ENCODE measurements at regions not wholly inside any gene's neighbourhood (a gene's known extent, or its start where the extent isn't known, plus 50 kb on each side); places are given as distances from the start of the nearest gene placed in this dataset.

DNA sequence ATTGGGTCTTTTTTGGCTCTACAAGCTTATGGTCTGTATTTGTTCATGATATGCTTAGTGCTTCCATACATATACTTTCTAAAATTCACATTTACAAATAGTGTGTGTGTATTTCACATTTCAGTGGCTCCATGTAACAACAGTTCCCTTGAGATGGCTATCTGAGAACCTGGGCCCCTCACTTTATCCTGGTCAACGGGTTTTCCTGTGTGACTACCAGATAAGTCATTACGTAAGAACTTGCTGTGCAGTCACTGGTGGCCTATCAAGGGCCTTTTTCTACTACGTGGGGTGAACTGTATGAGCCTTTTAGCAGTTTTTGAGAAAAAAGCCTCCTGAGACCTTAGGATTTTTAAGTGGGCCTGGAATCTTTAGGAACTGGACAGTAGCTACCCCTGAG lies 454.1 kb downstream of the PCNX1 start:
- ATAC-seq (no peak), DNase-seq (no peak)
- Mint-ChIP-seq H3K4me3 (no peak overlapping the region), H3K9me3 (peaks cover 12 to 32% of the 10 kb centered on the region in 2 donors), H3K27ac (no peak overlapping the region), H3K4me1 (peaks cover 53% of the 10 kb centered on the region), H3K27me3 (no peaks in the 10 kb centered on the region)

GRCh38 chr14:71361874-71362273 lies 454.6 kb downstream of the PCNX1 start:
- Mint-ChIP-seq H3K27ac (no peak overlapping the region), H3K4me3 (no peak overlapping the region)
- DNase-seq, result no peak

DNA sequence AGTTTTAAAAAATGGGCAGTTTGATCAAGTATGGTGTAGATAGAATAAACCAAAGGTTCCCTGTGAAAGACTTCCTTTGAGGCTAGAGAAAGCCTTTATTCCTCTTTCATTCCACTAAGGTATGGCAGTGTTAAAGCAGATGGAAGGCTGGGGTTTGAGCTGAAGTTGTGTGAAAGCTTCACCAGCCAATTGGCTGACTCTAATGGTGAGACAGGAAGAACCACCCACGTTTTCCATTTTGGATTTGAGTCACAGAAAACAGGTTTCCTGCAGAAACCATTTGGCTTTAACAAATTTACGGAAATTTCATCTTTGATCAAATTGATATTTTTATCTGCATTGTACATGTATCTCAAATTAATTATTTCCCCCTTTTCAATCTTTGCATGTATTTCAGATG lies 455.0 kb downstream of the PCNX1 start:
- Mint-ChIP-seq H3K4me3 (peak overlapping the region in 1 of 2 donors; percentile 36), H3K4me1 (peaks cover 53% of the 10 kb centered on the region), H3K27ac (no peak overlapping the region), H3K9me3 (peaks cover 12 to 32% of the 10 kb centered on the region in 2 donors), H3K27me3 (no peaks in the 10 kb centered on the region)
- no peak for DNase-seq
- ATAC-seq, result no peak

More at GRCh38 chr14:71361874-71362273, 454.6 kb downstream of the PCNX1 start:
- peaks cover 53% of the 10 kb centered on the region for H3K4me1 Mint-ChIP-seq
- H3K27me3 Mint-ChIP-seq, result no peaks in the 10 kb centered on the region
- no peak for ATAC-seq
- peaks cover 12 to 32% of the 10 kb centered on the region in 2 donors for H3K9me3 Mint-ChIP-seq

DNA sequence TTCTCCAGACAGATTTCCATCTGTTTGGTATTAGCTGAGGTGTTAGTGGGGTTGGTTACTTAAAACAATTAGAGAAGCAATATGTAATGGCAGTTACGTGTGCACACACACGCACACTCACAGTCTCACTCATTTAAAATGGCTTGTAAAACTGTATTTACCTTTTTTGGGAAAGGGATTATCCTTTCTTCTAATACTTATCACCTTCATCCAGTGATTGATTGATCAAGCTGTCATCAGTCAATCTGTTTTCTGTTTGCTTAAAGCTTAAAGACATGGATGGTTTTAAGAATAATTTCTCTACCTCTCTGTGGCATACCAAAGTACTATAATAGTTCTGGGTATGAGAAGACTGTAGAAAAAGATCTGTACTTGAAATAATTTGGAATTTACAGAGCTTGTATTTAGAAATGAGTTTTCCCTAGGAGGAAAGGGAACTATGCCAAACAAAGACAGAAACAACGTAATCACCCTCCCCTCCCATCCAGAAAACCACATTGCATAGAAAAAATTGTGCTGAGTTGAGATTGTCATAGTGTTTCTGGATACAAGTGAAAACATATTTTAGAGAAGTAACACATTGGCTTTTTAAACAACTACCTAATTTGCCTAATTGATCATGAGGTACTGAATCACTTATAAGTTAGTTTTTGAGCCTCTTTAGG lies 455.8 kb downstream of the PCNX1 start:
- H3K9me3 Mint-ChIP-seq, result peaks cover 12 to 31% of the 10 kb centered on the region in 2 donors
- no peaks in the 10 kb centered on the region for H3K27me3 Mint-ChIP-seq
- H3K4me1 Mint-ChIP-seq, result peaks cover 51% of the 10 kb centered on the region
- ATAC-seq, result no peak
- no peak for DNase-seq
- H3K4me3 Mint-ChIP-seq, result no peak overlapping the region
- H3K27ac Mint-ChIP-seq, result no peak overlapping the region

DNA sequence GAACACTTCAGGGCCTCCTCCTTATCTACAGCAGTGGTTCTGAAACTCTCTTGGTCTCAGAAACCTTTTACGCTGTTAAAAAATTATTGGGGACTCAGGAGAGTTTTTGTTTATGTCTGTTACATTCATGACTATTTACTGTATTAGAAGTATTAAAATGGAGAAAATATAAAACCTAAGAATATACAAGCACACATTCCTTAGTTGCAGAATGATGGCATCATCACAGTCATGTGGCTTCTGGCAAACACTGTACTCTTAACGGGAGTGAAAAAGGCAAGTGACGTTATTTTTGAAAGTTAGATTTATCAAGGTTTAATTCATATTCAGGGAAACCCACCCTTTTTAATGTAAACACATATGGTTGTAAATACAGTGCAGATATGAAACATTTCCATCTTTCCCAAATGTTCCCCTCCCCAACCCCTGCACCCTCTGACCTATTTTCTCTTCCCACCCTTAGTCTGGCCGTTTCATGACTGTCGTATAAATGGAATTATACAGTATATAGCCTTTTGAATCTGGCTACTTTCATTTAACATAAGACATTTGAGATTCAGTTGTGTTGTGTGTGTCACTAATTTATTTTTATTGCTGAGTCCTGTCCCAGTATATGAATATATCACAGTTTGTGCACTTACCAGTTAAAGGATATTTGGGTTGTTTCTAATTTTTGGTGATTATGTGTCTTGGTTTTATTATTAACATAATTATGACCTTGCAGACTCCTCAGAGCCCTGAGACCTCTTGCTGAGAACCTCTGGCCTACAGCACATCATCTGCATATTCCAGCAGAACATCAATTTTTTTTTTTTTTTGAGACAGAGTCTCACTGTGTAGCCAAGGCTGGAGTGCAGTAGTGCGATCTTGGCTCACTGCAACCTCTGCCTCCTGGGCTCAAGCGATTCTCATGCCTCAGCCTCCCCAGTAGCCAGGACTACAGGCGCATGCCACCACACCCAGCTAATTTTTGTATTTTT lies 457.0 kb downstream of the PCNX1 start:
- no peaks in the 10 kb centered on the region for H3K27me3 Mint-ChIP-seq
- DNase-seq (no peak), ATAC-seq (no peak)
- no peak overlapping the region for H3K27ac Mint-ChIP-seq
- H3K9me3 Mint-ChIP-seq, result peaks cover 1 to 19% of the 10 kb centered on the region in 2 donors
- no peak overlapping the region for H3K4me3 Mint-ChIP-seq
- H3K4me1 Mint-ChIP-seq, result peaks cover 39% of the 10 kb centered on the region

DNA sequence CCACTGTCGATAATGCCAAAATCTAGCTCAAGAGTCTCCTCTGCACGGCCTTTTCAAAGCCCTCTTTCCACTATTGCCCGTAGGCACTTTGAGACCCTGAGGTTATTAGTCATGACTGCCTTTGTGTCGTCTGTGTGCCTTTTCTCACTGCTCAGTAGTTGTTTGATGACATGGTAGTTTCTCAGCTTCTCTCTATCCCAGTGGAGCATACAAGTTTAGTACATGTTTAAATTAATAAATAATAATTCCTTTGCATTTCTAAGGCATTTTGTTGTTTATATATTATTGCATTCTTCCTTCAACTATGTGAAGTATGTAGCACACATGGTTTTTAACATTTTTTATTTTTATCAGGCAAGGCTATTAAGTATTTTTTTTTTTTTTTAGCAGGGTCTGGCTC lies 458.1 kb downstream of the PCNX1 start:
- DNase-seq (no peak), ATAC-seq (no peak)
- Mint-ChIP-seq H3K27me3 (no peaks in the 10 kb centered on the region), H3K4me1 (peaks cover 37% of the 10 kb centered on the region), H3K4me3 (no peak overlapping the region), H3K9me3 (peaks cover 0 to 10% of the 10 kb centered on the region in 2 donors), H3K27ac (peak overlapping the region in 1 of 2 donors; percentile 21)

DNA sequence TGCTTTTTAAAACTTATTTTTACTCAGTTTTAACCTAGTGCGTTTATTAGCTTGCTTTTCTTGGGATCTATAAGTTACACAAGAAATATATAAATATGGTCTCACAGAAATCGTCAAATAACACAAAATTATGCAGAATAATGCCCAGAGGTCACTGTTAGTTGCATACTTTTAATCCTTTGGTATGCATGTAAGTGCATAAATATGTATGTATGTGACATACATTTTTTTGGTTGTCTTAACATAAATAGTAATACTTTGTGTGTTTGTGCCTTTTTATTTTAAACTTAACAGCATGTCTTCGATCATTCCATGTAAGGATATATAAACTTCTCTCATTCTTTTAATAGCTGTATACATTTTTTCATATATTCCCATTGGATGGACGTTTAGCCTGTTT lies 459.6 kb downstream of the PCNX1 start:
- H3K9me3 Mint-ChIP-seq, result peaks cover 0 to 8% of the 10 kb centered on the region in 2 donors
- DNase-seq (no peak), ATAC-seq (no peak)
- peaks cover 37% of the 10 kb centered on the region for H3K4me1 Mint-ChIP-seq
- no peak overlapping the region for H3K27ac Mint-ChIP-seq
- no peaks in the 10 kb centered on the region for H3K27me3 Mint-ChIP-seq
- H3K4me3 Mint-ChIP-seq, result no peak overlapping the region

GRCh38 chr14:71371711-71372396 lies 464.6 kb downstream of the PCNX1 start:
- Mint-ChIP-seq H3K4me1 (peaks cover 27% of the 10 kb centered on the region), H3K27me3 (no peaks in the 10 kb centered on the region), H3K9me3 (peaks cover 0 to 9% of the 10 kb centered on the region in 2 donors), H3K27ac (no peak overlapping the region), H3K4me3 (peak overlapping the region in 1 of 2 donors; percentile 24)
- DNase-seq (peak in 1 of 2 donors; percentile 16), ATAC-seq (peak; percentile 99)

GRCh38 chr14:71372411-71372838 lies 465.2 kb downstream of the PCNX1 start:
- H3K4me1 Mint-ChIP-seq, result peaks cover 28% of the 10 kb centered on the region
- peaks cover under 1 to 9% of the 10 kb centered on the region in 2 donors for H3K9me3 Mint-ChIP-seq
- H3K27me3 Mint-ChIP-seq, result no peaks in the 10 kb centered on the region
- no peak overlapping the region for H3K27ac Mint-ChIP-seq
- no peak for DNase-seq
- no peak for ATAC-seq
- peak overlapping the region in 1 of 2 donors; percentile 24 for H3K4me3 Mint-ChIP-seq

GRCh38 chr14:71373773-71374172 lies 466.5 kb downstream of the PCNX1 start:
- H3K4me1 Mint-ChIP-seq, result peaks cover 41% of the 10 kb centered on the region
- DNase-seq (no peak), ATAC-seq (no peak)
- H3K27me3 Mint-ChIP-seq, result no peaks in the 10 kb centered on the region
- H3K9me3 Mint-ChIP-seq, result peaks cover 9 to 11% of the 10 kb centered on the region in 2 donors
- no peak overlapping the region for H3K4me3 Mint-ChIP-seq
- H3K27ac Mint-ChIP-seq, result no peak overlapping the region

DNA sequence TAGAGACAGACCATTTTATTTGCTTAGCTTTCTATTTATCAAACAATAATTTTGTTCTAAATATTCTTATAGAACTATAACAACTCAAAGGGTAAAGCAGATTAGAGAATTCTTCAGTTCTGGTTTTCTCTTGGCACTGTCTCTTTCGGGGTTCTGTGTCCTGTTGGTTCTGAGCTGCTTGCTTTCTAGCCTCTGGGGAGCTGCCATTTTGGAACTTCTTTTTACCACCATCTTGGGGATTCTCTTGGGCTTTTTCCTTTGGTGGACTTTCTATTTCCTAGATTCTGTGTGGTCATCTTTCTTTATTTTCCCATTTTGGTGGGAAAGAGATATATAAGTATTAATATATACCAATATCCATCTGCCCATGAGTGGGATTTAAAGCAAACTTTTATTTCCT lies 467.7 kb downstream of the PCNX1 start:
- no peaks in the 10 kb centered on the region for H3K27me3 Mint-ChIP-seq
- DNase-seq (no peak), ATAC-seq (no peak)
- H3K4me1 Mint-ChIP-seq, result peaks cover 46% of the 10 kb centered on the region
- H3K4me3 Mint-ChIP-seq, result no peak overlapping the region
- no peak overlapping the region for H3K27ac Mint-ChIP-seq
- H3K9me3 Mint-ChIP-seq, result peaks cover 9 to 11% of the 10 kb centered on the region in 2 donors

- H3K4me1 Mint-ChIP-seq, result peaks cover 33% of the 10 kb centered on the region
- H3K27me3 Mint-ChIP-seq, result no peaks in the 10 kb centered on the region
- peaks cover 9 to 11% of the 10 kb centered on the region in 2 donors for H3K9me3 Mint-ChIP-seq
- DNase-seq (no peak), ATAC-seq (peak; percentile 64)
- H3K27ac Mint-ChIP-seq, result no peak overlapping the region
- no peak overlapping the region for H3K4me3 Mint-ChIP-seq
Measured at GRCh38 chr14:71377099-71377498, 469.8 kb downstream of the PCNX1 start.

- peaks cover 41% of the 10 kb centered on the region for H3K4me1 Mint-ChIP-seq
Measured at GRCh38 chr14:71380271-71380670, 473.0 kb downstream of the PCNX1 start.

GRCh38 chr14:71381814-71382213 lies 474.6 kb downstream of the PCNX1 start:
- Mint-ChIP-seq H3K9me3 (peaks cover 0 to 11% of the 10 kb centered on the region in 2 donors), H3K4me1 (peaks cover 41% of the 10 kb centered on the region), H3K4me3 (no peak overlapping the region), H3K27me3 (no peaks in the 10 kb centered on the region), H3K27ac (peak overlapping the region in 1 of 2 donors; percentile 22)
- no peak for ATAC-seq
- DNase-seq, result no peak

More at GRCh38 chr14:71380271-71380670, 473.0 kb downstream of the PCNX1 start:
- Mint-ChIP-seq H3K9me3 (peaks cover 9 to 11% of the 10 kb centered on the region in 2 donors), H3K27ac (no peak overlapping the region), H3K4me3 (no peak overlapping the region), H3K27me3 (no peaks in the 10 kb centered on the region)
- DNase-seq (no peak), ATAC-seq (no peak)

DNA sequence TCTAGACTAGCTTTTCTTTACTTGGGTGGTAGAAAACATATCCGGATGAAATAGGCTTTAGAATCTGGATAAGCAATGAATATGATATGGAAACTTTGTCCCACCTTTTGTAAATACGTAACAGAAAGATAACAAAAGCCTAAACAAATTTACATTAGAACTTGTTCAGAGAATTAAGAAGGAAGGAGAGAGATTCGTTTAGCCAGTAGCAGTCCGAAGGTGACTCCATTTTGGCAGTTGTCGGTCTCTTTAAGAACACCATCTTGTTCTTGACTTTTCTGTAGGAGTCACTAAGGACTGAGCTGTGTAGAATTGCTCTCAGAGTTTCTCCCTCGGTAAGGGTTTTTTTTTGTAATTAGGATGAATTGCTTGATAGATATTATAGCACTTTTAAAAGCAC lies 475.1 kb downstream of the PCNX1 start:
- H3K27me3 Mint-ChIP-seq, result no peaks in the 10 kb centered on the region
- H3K9me3 Mint-ChIP-seq, result peaks cover 0 to 11% of the 10 kb centered on the region in 2 donors
- ATAC-seq (no peak), DNase-seq (no peak)
- no peak overlapping the region for H3K4me3 Mint-ChIP-seq
- H3K27ac Mint-ChIP-seq, result peak overlapping the region in 1 of 2 donors; percentile 21
- H3K4me1 Mint-ChIP-seq, result peaks cover 41% of the 10 kb centered on the region
